Ovary (tissue), 7 donors: ENCODE measurements at regions not wholly inside any gene's neighbourhood (a gene's known extent, or its start where the extent isn't known, plus 50 kb on each side); places are given as distances from the start of the nearest gene placed in this dataset.

ENCODE experiments used
- DNase-seq, 5 donors: peaks; one replicate each; pipeline ENCODE4 v3.0.0-alpha.2; 2019 to 2020
- H3K27ac ChIP-seq, 2 donors: fragments of 200-600 bp; one replicate each; pipeline versions ENCODE4 v1.5.1 to v1.8.0; 2019 to 2022
- H3K27me3 ChIP-seq: fragments of 200-600 bp; one replicate; pipeline ENCODE4 v1.8.0; 2022
- H3K36me3 ChIP-seq: fragments of 200-600 bp; sonication (generic); one replicate; pipeline ENCODE4 v1.5.1; 2019
- H3K4me1 ChIP-seq: one replicate; pipeline ENCODE4 v1.8.1; 2013; ENCODE audit warnings: mild to moderate bottlenecking, moderate library complexity; ENCODE audit not compliant: insufficient read depth
- H3K4me3 ChIP-seq: fragments of 200-600 bp; sonication (generic); one replicate; pipeline ENCODE4 v1.5.1; 2017
- H3K9me3 ChIP-seq, 2 donors: fragments of 200-600 bp in 1 of 2; sonication (generic) in 1 of 2; one replicate each; pipeline versions ENCODE4 v1.5.1 to v1.8.1; 2013 to 2019; ENCODE audit warnings: mild to moderate bottlenecking in 1 of 2, moderate library complexity in 1 of 2
- EP300 ChIP-seq: sonication (generic); formaldehyde crosslinking; IDR thresholded peaks from one replicate; pipeline ENCODE4 v1.6.1; 2017; ENCODE audit warnings: antibody characterized with exemption
- POLR2A ChIP-seq: fragments of 450-650 bp; IDR thresholded peaks from one replicate; pipeline ENCODE4 v1.6.1; 2017; ENCODE audit warnings: antibody characterized with exemption, mild to moderate bottlenecking, moderate library complexity
- WGBS, 3 donors: extraction: QIAGEN DNeasy Blood & Tissue Kit in 1 of 3; methylation state at CpG; one replicate each; pipeline versions ENCODE4 v1.1.5 to v1.1.7; 2013 to 2017; 5-methylcytosine and 5-hydroxymethylcytosine counted together
- intact Hi-C, 4 donors: fragments of 100-400 bp; cut with DNase I; formaldehyde crosslinking; loops; one replicate each; pipeline versions ENCODE4 v1.11.0 to v1.15.1; 2022 to 2023
- TF ChIP-seq, protein P1 (sequence below), 3 donors: fragments of 450-650 bp in 2 of 3; fragments of 200-600 bp in 1 of 3; IDR thresholded peaks; one replicate each; pipeline versions ENCODE4 v1.5.1 to v1.8.0; 2016 to 2022; ENCODE audit warnings: antibody characterized with exemption in 3 of 3, mild to moderate bottlenecking in 1 of 3
- donor health status: DM: no; HTN: no; CAD: no; lungs with moderate emphysema.
- donor health status: DM: no; HTN: no; CAD: no.
- donor health status: Bipolar disorder and iron deficiency.
- donor health status: DM: no; HTN: no; CAD: no.
- donor health status: DM: yes; HTN: yes; CAD: no.

DNA sequence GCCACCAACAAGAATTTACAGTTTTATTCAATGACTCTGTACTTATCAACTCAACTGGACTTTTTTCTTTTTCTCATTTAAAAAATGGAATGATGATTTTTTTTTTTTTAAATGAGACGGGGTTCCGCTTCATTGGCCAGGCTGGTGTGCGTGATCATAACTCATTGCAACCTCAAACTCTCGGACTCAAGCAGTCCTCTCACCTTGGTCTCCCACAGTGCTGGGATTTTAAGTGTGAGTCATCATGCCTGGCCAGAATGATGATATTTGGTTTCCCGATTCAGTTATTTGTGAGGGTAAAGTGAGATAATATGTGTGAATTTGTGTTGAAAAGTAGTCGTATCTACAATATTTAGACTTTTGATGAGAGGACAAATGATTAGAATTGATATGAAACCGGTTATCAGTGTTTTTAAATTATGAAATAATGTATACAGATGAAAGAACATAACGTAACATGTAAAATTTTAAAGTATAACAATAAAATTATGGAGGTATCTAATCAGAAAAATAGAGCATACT is 66.0 kb upstream of the UNC5C start:
- Histone ChIP-seq H3K4me3 (no peak overlapping the region), H3K27me3 (no peaks in the 10 kb centered on the region), H3K27ac (no peak overlapping the region), H3K36me3 (no peaks in the 10 kb centered on the region), H3K9me3 (no peaks in the 10 kb centered on the region), H3K4me1 (no peaks in the 10 kb centered on the region)
- WGBS, 3 donors, result 77 to 90% (median 89%) methylated on average over 8 of the region's 8 CpGs
- intact Hi-C loops, result no loop called here
- no peak for DNase-seq
- TF ChIP-seq POLR2A, result no peak

DNA sequence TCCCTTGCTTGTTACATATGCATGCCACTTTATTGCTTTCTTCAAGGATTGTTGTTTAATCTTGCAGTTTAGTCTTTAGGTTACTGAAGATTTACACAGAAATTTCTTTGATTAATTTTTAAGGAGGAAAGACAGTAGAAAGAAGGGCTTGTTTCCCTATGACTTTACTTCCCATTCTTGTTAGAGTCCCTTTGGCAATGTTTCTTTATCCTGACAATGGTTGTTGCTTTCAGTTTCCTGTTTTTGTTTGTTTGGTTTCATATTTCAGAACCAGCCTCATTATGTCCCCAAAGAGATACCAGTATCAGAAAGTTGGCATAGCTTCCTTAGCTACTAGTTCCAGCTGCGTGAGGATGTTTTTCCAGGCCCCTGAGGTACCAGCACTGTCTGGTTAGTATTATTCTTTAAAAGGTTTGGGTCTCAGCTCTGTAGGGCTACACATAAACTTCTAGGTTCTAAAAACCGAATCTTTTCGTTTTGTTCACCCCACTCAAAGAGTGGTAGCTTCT is 61.3 kb upstream of the UNC5C start:
- H3K9me3 ChIP-seq, result no peaks in the 10 kb centered on the region
- TF ChIP-seq EP300 (no peak), POLR2A (no peak)
- TF ChIP-seq, protein P1, sequence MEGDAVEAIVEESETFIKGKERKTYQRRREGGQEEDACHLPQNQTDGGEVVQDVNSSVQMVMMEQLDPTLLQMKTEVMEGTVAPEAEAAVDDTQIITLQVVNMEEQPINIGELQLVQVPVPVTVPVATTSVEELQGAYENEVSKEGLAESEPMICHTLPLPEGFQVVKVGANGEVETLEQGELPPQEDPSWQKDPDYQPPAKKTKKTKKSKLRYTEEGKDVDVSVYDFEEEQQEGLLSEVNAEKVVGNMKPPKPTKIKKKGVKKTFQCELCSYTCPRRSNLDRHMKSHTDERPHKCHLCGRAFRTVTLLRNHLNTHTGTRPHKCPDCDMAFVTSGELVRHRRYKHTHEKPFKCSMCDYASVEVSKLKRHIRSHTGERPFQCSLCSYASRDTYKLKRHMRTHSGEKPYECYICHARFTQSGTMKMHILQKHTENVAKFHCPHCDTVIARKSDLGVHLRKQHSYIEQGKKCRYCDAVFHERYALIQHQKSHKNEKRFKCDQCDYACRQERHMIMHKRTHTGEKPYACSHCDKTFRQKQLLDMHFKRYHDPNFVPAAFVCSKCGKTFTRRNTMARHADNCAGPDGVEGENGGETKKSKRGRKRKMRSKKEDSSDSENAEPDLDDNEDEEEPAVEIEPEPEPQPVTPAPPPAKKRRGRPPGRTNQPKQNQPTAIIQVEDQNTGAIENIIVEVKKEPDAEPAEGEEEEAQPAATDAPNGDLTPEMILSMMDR (IDR thresholded peaks at IDR 0.05), result no peak
- H3K36me3 ChIP-seq, result no peaks in the 10 kb centered on the region
- intact Hi-C loops, result no loop called here
- no peak for DNase-seq
- WGBS, 3 donors, result 68 to 80% (median 79%) methylated on average over 3 of the region's 3 CpGs
- no peaks in the 10 kb centered on the region for H3K4me1 ChIP-seq
- no peak overlapping the region for H3K27ac ChIP-seq
- H3K4me3 ChIP-seq, result no peak overlapping the region
- no peaks in the 10 kb centered on the region for H3K27me3 ChIP-seq

DNA sequence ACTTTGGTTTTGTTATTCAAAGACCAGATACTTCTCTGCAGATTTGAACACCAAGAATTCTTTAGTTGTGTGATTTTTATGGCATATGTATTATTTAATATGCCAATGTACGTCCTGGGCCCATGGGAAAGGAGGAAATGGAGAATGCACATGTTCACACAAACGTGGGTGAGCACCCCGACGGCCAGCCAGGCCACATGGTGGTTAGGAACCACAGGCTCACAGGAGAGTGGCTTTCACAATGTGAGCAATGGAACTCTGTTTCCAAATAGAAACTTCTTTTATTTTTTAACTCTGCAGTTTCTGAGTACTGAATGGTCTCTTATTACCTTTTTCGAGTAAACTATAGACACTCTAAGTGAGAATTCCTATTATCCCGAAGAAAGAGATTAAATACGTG is 58.0 kb upstream of the UNC5C start:
- intact Hi-C loops, result no loop called here
- Histone ChIP-seq H3K27me3 (no peaks in the 10 kb centered on the region), H3K36me3 (no peaks in the 10 kb centered on the region), H3K27ac (no peak overlapping the region), H3K9me3 (no peaks in the 10 kb centered on the region), H3K4me3 (no peak overlapping the region), H3K4me1 (no peaks in the 10 kb centered on the region)
- 86 to 89% (median 88%) methylated on average over 7 of the region's 7 CpGs for WGBS, 3 donors
- no peak for TF ChIP-seq POLR2A
- TF ChIP-seq, protein P1 (IDR thresholded peaks at IDR 0.05), result no peak
- TF ChIP-seq EP300, result no peak
- DNase-seq, result no peak

DNA sequence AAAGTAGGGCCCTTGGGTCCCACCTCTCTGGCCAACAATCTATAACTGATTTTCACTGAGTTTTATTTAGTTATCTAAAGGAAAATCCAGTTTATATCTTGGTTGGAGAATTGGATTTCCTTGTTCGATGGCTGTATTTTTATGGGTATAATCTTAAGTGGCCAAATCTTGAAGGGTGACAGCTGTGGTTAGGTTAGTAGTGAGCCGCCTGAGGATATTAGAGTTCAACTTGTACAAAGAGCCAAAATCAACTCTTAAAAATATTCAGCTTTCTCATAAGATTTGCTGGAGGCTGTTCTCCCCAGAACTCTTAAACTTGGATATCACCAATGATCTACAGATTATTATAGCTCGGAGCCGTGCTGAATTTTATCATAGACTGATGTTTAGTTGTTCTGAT is 54.6 kb upstream of the UNC5C start:
- H3K36me3 ChIP-seq, result no peaks in the 10 kb centered on the region
- no peak overlapping the region for H3K27ac ChIP-seq
- 63 to 72% (median 67%) methylated on average over 4 of the region's 4 CpGs for WGBS, 3 donors
- H3K4me3 ChIP-seq, result no peak overlapping the region
- no peaks in the 10 kb centered on the region for H3K4me1 ChIP-seq
- no peaks in the 10 kb centered on the region for H3K9me3 ChIP-seq
- TF ChIP-seq, protein P1 (IDR thresholded peaks at IDR 0.05), result no peak
- TF ChIP-seq EP300 (no peak), POLR2A (no peak)
- no peak for DNase-seq
- no peaks in the 10 kb centered on the region for H3K27me3 ChIP-seq
- intact Hi-C loops, result no loop called here

DNA sequence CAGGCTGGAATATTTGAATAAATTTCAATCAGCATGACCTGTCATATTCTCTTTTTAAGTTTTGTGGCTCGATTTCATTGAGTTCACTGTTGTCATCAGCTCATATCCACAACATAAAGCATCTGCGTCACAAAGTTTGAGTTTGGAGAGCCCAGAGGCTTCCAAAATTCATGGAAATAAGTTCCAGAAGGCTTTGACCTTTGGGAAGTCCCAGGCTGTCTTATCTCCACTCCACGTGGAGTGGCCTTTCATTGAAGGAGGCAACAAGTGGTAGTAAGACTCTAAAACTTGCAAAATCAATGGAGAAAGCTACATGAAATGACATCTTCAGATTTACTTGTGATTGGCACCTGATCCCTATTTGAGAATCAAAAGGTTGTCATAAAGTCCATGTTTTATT is 54.1 kb upstream of the UNC5C start:
- Histone ChIP-seq H3K9me3 (no peaks in the 10 kb centered on the region), H3K36me3 (no peaks in the 10 kb centered on the region), H3K27ac (no peak overlapping the region), H3K27me3 (no peaks in the 10 kb centered on the region), H3K4me3 (no peak overlapping the region), H3K4me1 (no peaks in the 10 kb centered on the region)
- intact Hi-C loops, result no loop called here
- 63 to 70% (median 69%) methylated on average over 3 of the region's 3 CpGs for WGBS, 3 donors
- TF ChIP-seq, protein P1 (IDR thresholded peaks at IDR 0.05), result no peak
- TF ChIP-seq POLR2A, result no peak
- no peak for DNase-seq
